ENCODE measurements at regions not wholly inside any gene's neighbourhood (a gene's known extent, or its start where the extent isn't known, plus 50 kb on each side); places are given as distances from the start of the nearest gene placed in this dataset.

- Mint-ChIP-seq H3K4me3 (no peak overlapping the region), H3K27me3 (ENCODE audit: insufficient read depth, low read depth, poor library complexity) (peaks cover 18% of the 10 kb centered on the region), H3K36me3 (ENCODE audit: low read depth) (no peaks in the 10 kb centered on the region; the same call in 2 of the 3 replicates), H3K9me3 (no peaks in the 10 kb centered on the region), H3K4me1 (peaks cover 50% of the 10 kb centered on the region), H3K27ac (no peak overlapping the region)
- Histone ChIP-seq H3K4me2 (no peak overlapping the region), H3K4me3 (no peak overlapping the region), H3K27me3 (ENCODE audit: insufficient read depth) (no peaks in the 10 kb centered on the region), H3K9me2 (ENCODE audit: insufficient read depth) (no peaks in the 10 kb centered on the region), H3K79me2 (replicated peaks; ENCODE audit: insufficient read depth) (no peaks in the 10 kb centered on the region), H3K36me3 (ENCODE audit: insufficient read depth) (no peaks in the 10 kb centered on the region), H3K27ac (ENCODE audit: low read depth) (no peak overlapping the region), H2AFZ (no peak overlapping the region), H3K4me1 (ENCODE audit: insufficient read depth) (peaks cover 22% of the 10 kb centered on the region), H3F3A (replicated peaks; ENCODE audit: low read depth) (no peaks in the 10 kb centered on the region), H4K20me1 (replicated peaks; ENCODE audit: insufficient read depth) (no peaks in the 10 kb centered on the region)
- TF ChIP-seq REST (IDR thresholded peaks at IDR 0.05; ENCODE audit: unreplicated experiment) (no peak), ZNF114 (CRISPR knock-in tag; IDR thresholded peaks at IDR 0.05) (no peak), NANOG (IDR thresholded peaks at IDR 0.05; ENCODE audit: borderline replicate concordance) (no peak), CREB1 (CRISPR knock-in tag; IDR thresholded peaks at IDR 0.05; ENCODE audit: low read depth) (no peak), JUNB (IDR thresholded peaks at IDR 0.05; ENCODE audit: unreplicated experiment) (no peak), ETS1 (IDR thresholded peaks at IDR 0.05) (no peak), ZNF462 (CRISPR knock-in tag; IDR thresholded peaks at IDR 0.05) (no peak), ZNF331 (CRISPR knock-in tag; IDR thresholded peaks at IDR 0.05; ENCODE audit: low read depth) (no peak)
- DNase-seq (ENCODE audit: low spot score) (no peak), ATAC-seq (no peak)
These were observed 599.9 kb downstream of the BUD13 start for GRCh38 chr11:116172851-116173250.
